ENCODE measurements at regions not wholly inside any gene's neighbourhood (a gene's known extent, or its start where the extent isn't known, plus 50 kb on each side); places are given as distances from the start of the nearest gene placed in this dataset.

- TF ChIP-seq REST (IDR thresholded peaks at IDR 0.05; ENCODE audit: insufficient read depth in 1 of 2, low read depth in 2 of 2, low read length in 1 of 2) = no peak
- TF ChIP-seq CTCF (IDR thresholded peaks at IDR 0.05) = no peak
- TF ChIP-seq SIN3A (IDR thresholded peaks at IDR 0.05; ENCODE audit: borderline replicate concordance, insufficient read depth, low read depth, low read length) = no peak
Measured at GRCh38 chr6:15171026-15171425, 74.8 kb upstream of the JARID2 start.
